Cardiac muscle cell (in vitro differentiated cells and primary cell): ENCODE measurements at regions not wholly inside any gene's neighbourhood (a gene's known extent, or its start where the extent isn't known, plus 50 kb on each side); places are given as distances from the start of the nearest gene placed in this dataset.

Experiments used
- DNase-seq, 2 donors: peaks; one replicate each; pipeline versions ENCODE4 v3.0.0 to v3.0.0-alpha.2; 2010 to 2017; ENCODE audit warnings: low read depth in 1 of 2, low spot score in 1 of 2
- H3K27ac ChIP-seq: fragments of 200-600 bp; sonication (generic); 2 replicates; pipeline ENCODE4 v1.5.1; 2016
- H3K27me3 ChIP-seq: fragments of 200-600 bp; sonication (generic); 2 replicates; pipeline ENCODE4 v1.6.0; 2016; ENCODE audit warnings: control low read depth
- H3K36me3 ChIP-seq: fragments of 200-600 bp; sonication (generic); 2 replicates; pipeline ENCODE4 v1.5.1; 2016; ENCODE audit warnings: control low read depth
- H3K4me1 ChIP-seq: fragments of 200-600 bp; sonication (generic); 2 replicates; pipeline ENCODE4 v1.8.1; 2017; ENCODE audit warnings: low read depth, mild to moderate bottlenecking, mixed run types
- H3K4me3 ChIP-seq: fragments of 200-600 bp; sonication (generic); 2 replicates; pipeline ENCODE4 v1.5.1; 2016; ENCODE audit warnings: mild to moderate bottlenecking
- H3K9me3 ChIP-seq: fragments of 200-600 bp; sonication (generic); 2 replicates; pipeline ENCODE4 v1.5.1; 2017; ENCODE audit warnings: low read depth, mild to moderate bottlenecking, control low read depth
- TF ChIP-seq, protein P1 (sequence below): IDR thresholded peaks from 2 replicates; pipeline ENCODE4 v1.5.1; 2012; ENCODE audit warnings: low read depth, mild to moderate bottlenecking, low read length

DNA sequence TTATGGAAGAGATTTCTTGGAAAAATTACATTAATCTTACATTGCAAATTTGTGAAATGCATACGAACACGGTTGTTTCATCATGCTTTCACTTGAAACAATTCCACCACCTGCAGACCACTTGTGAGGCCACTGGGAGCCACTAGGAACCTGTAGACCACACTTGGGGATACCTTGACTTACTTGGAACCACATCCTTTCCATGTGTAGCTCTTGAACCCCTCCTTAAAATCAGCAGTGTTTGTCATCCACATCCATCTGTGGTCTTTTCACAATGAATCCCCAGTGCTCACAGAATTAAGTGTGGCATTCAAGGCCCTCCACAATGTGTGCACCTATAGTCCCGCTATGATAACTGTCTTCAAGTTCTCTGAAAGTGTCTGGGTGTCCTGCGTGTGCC is 350.9 kb downstream of the MYCN start:
- TF ChIP-seq, protein P1, sequence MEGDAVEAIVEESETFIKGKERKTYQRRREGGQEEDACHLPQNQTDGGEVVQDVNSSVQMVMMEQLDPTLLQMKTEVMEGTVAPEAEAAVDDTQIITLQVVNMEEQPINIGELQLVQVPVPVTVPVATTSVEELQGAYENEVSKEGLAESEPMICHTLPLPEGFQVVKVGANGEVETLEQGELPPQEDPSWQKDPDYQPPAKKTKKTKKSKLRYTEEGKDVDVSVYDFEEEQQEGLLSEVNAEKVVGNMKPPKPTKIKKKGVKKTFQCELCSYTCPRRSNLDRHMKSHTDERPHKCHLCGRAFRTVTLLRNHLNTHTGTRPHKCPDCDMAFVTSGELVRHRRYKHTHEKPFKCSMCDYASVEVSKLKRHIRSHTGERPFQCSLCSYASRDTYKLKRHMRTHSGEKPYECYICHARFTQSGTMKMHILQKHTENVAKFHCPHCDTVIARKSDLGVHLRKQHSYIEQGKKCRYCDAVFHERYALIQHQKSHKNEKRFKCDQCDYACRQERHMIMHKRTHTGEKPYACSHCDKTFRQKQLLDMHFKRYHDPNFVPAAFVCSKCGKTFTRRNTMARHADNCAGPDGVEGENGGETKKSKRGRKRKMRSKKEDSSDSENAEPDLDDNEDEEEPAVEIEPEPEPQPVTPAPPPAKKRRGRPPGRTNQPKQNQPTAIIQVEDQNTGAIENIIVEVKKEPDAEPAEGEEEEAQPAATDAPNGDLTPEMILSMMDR, result no peak
- Histone ChIP-seq H3K4me1 (peaks cover 3% of the 10 kb centered on the region), H3K4me3 (no peak overlapping the region), H3K9me3 (no peaks in the 10 kb centered on the region), H3K27me3 (no peaks in the 10 kb centered on the region), H3K27ac (no peak overlapping the region), H3K36me3 (no peaks in the 10 kb centered on the region)
- no peak for DNase-seq

DNA sequence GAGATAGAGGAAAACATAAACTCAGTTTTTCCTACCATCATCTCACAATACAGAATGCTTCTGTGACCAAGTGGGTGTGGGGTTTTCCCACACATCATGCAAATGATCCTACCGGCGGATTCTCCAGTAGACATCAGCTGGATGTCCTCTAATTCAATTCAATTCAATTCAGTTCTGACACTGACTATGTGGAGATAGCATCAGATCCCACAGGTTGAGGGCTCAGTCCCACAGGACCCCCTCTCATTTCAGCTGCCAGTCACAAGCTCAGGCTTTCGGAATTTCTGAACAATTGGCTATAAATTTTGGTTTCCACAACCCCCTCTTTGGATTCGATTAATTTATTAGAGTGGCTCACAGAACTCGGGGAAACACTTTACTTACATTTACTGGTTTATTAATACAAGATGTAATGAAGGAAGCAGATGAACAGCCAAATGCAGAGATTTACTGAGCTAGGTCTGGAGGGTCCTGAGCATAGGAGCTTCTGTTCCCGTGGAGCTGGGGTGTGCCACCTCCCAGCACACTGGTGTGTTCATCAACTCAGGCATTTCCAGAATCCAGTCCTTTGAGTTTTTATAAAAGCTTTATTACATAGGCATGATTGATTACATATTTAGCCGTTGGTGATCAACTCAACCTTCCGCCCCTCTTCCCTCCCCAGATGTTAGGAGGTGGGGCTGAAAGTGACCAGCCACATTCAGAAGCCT is 350.1 kb downstream of the MYCN start:
- H3K4me1 ChIP-seq, result peaks cover 5% of the 10 kb centered on the region
- no peak for DNase-seq
- H3K9me3 ChIP-seq, result no peaks in the 10 kb centered on the region
- H3K27ac ChIP-seq, result no peak overlapping the region
- H3K36me3 ChIP-seq, result no peaks in the 10 kb centered on the region
- no peak overlapping the region for H3K4me3 ChIP-seq
- no peaks in the 10 kb centered on the region for H3K27me3 ChIP-seq
- TF ChIP-seq, protein P1, result no peak

DNA sequence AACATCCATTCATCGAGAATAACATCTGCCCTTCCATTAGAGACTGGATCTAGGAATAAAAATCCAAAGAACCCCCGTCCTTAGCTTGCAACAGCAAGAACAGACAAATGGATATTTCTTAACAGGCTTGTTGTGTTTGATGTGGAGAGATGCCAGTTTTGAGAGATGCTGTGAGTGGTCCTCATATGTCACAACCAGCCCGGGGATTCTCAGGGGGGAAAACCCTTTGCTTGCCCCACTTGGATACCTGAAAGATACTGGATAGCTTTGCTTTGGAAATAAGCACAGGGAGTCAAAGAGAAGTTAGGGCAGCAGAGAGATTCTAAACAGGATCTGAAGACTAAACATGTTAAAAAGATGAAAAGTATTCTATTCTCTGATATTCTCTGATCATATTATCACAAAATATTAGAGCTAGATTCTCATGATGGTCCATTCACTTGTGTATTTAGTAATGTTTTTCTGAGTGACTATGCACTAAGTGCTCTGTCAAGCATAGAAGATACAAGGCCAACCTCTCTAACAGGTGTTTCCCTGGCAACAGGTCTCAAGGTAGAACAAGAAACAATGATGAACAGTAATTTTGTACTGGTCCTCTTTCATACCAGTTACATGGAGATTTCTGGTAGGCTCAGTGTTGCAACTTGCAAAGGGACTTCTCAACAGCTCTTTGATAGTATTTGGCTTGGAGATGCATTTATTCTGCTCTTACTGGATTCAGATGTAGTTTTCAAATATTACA is 348.2 kb downstream of the MYCN start:
- Histone ChIP-seq H3K4me1 (peaks cover 5% of the 10 kb centered on the region), H3K9me3 (no peaks in the 10 kb centered on the region), H3K27me3 (no peaks in the 10 kb centered on the region), H3K36me3 (no peaks in the 10 kb centered on the region), H3K27ac (no peak overlapping the region), H3K4me3 (no peak overlapping the region)
- TF ChIP-seq, protein P1, result no peak
- DNase-seq, result no peak

DNA sequence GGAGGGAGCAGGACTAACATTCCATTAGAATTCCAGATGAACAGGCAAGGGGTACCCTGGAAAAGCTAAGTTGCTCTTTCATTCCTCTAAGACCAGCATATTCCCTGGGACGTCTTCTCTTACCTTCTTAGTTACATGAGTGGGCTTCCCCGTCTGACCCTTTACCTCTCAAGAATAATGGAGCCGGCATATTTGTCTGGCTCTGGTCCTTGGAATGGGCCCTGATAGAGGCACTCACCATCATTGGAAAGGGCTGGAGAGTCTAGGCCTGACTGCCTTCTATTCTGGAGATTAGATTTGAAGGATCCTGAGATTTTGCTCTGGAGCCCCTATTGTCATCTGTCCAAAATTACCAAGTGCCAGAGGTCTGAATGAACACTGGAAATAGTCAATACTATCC is 347.5 kb downstream of the MYCN start:
- no peak overlapping the region for H3K4me3 ChIP-seq
- TF ChIP-seq, protein P1, result no peak
- no peak for DNase-seq
- H3K4me1 ChIP-seq, result peaks cover 5% of the 10 kb centered on the region
- no peaks in the 10 kb centered on the region for H3K36me3 ChIP-seq
- H3K9me3 ChIP-seq, result no peaks in the 10 kb centered on the region
- no peak overlapping the region for H3K27ac ChIP-seq
- H3K27me3 ChIP-seq, result no peaks in the 10 kb centered on the region

DNA sequence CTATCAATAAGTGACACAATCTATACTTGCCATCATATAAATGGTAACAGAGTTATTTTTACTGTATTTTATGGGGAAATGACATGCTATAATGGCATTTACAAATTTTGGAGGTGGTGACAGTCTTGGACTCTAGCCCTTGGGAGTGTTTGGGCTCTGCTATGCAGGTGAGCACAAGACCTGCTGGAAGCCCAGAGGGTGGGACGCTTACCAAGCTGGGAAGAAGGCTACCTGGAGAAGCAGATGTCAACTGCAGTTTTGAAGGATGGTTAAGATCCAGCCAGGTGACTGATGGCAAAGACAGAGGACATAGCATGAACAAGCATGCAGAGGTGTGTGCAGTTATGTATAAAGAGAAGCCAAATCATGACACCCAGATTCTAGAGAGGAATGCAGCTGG is 346.9 kb downstream of the MYCN start:
- Histone ChIP-seq H3K4me3 (no peak overlapping the region), H3K27ac (no peak overlapping the region), H3K4me1 (peaks cover 5% of the 10 kb centered on the region), H3K9me3 (no peaks in the 10 kb centered on the region), H3K27me3 (no peaks in the 10 kb centered on the region), H3K36me3 (no peaks in the 10 kb centered on the region)
- DNase-seq, result no peak
- TF ChIP-seq, protein P1, result no peak
